SH-SY5Y (cell line): ENCODE measurements at regions not wholly inside any gene's neighbourhood (a gene's known extent, or its start where the extent isn't known, plus 50 kb on each side); places are given as distances from the start of the nearest gene placed in this dataset.

Experiments
- GATA2 ChIP-seq: IDR thresholded peaks from 2 replicates; pipeline ENCODE4 v1.6.1; 2011; ENCODE audit warnings: mild to moderate bottlenecking, low read depth, low read length
- GATA3 ChIP-seq: IDR thresholded peaks from 2 replicates; pipeline ENCODE4 v1.6.1; 2011; ENCODE audit warnings: low read depth, mild to moderate bottlenecking, low read length, moderate library complexity

DNA sequence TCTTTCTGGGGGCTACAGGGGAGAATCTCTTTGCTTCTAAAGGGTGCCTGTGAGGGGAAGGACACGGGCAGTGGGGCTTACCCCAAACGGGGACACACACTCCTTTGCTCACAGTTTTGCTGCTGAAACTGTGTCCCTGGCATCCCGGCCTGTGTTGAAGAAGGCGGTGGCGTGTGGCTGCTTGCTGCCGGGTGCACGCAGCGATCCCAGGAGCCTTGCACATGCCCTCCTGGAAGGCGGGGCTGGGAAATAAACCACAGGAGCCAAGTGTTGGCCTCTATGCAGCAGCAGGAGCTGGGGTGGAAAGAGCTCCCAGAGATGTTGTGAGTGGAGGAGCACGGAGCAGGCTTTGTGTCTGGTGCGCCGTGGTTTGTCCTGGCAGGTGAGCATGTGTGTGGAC, 131.0 kb upstream of the CIBAR2 start:
- TF ChIP-seq GATA2 (no peak), GATA3 (no peak)
